Endothelial cell of umbilical vein (primary cell): ENCODE measurements at regions not wholly inside any gene's neighbourhood (a gene's known extent, or its start where the extent isn't known, plus 50 kb on each side); places are given as distances from the start of the nearest gene placed in this dataset.

ENCODE experiments used
- BruUV-seq: library from RNA; stranded (reverse); fragments of 400-500 nt; replicated peaks from 2 replicates; lab custom pipeline; 2021; lab: Mats Ljungman, UMichigan
- CTCF ChIA-PET: fragments of 300-600, 350-600 bp; sonication (Branson Sonifier 250); formaldehyde crosslinking; loops from one replicate; lab custom pipeline; 2021; ENCODE audit warnings: antibody characterized with exemption, inconsistent platforms; lab: Charles Lee
- POLR2A ChIA-PET: fragments of 300-600, 350-600 bp; sonication (Branson Sonifier 250); formaldehyde crosslinking; loops from one replicate; lab custom pipeline; 2021; ENCODE audit warnings: antibody characterized with exemption, inconsistent platforms; lab: Charles Lee
- DNase-seq: peaks from one replicate; pipeline ENCODE4 v3.0.0-alpha.2; 2011; ENCODE audit warnings: low read depth, low spot score
- FAIRE-seq: peaks from 2 replicates; lab custom pipeline; 2011; peaks lifted over from hg19 to GRCh38; lab: Jason Lieb, UNC
- H2AFZ ChIP-seq: 2 replicates; pipeline ENCODE4 v1.6.0; 2012; ENCODE audit warnings: low read depth, low read length, control low read depth, inconsistent platforms
- H3K27ac ChIP-seq: 2 replicates; pipeline ENCODE4 v1.5.1; 2011; ENCODE audit warnings: low read depth, mild to moderate bottlenecking, control low read depth, low read length, moderate library complexity; ENCODE audit not compliant: insufficient read depth
- H3K27me3 ChIP-seq, 2 experiments: 2 replicates each; pipeline versions ENCODE4 v1.6.0 to v1.6.1; 2011; ENCODE audit warnings: low read length in 2 of 2, mixed read lengths in 1 of 2; ENCODE audit not compliant: control insufficient read depth in 2 of 2, insufficient read depth in 2 of 2
- H3K36me3 ChIP-seq, 2 experiments: 2 replicates in 1 of 2; 3 replicates in 1 of 2; pipeline ENCODE4 v1.5.1; 2011; ENCODE audit warnings: low read length in 2 of 2, mild to moderate bottlenecking in 1 of 2, moderate library complexity in 1 of 2; ENCODE audit not compliant: control insufficient read depth in 2 of 2, insufficient read depth in 2 of 2; ENCODE audit errors: extremely low read depth in 1 of 2
- H3K4me1 ChIP-seq: 3 replicates; pipeline ENCODE4 v1.5.1; 2011; ENCODE audit warnings: mild to moderate bottlenecking, low read length; ENCODE audit not compliant: control insufficient read depth, insufficient read depth; ENCODE audit errors: extremely low read depth
- H3K4me2 ChIP-seq: 2 replicates; pipeline ENCODE4 v1.6.1; 2011; ENCODE audit warnings: low read length, control low read depth, mixed read lengths; ENCODE audit not compliant: insufficient read depth
- H3K4me3 ChIP-seq, 3 experiments: fragments of 200-600 bp in 1 of 3; sonication (generic), shearing (Covaris generic) in 1 of 3; replicated peaks in 1 of 3; 2 replicates each; pipeline ENCODE4 v1.5.1; 2011 to 2016; ENCODE audit warnings: control low read depth in 3 of 3, low read length in 3 of 3, mild to moderate bottlenecking in 2 of 3, inconsistent platforms in 1 of 3, low read depth in 1 of 3, moderate library complexity in 1 of 3; ENCODE audit not compliant: insufficient read depth in 1 of 3
- H3K79me2 ChIP-seq: 2 replicates; pipeline ENCODE4 v1.6.0; 2012; ENCODE audit warnings: low read length, inconsistent platforms; ENCODE audit not compliant: control insufficient read depth, insufficient read depth
- H3K9ac ChIP-seq: replicated peaks from 2 replicates; pipeline ENCODE3; 2011; ENCODE audit warnings: low read length, control low read depth; ENCODE audit not compliant: insufficient read depth; ENCODE audit errors: extremely low read depth
- H3K9me1 ChIP-seq: replicated peaks from 3 replicates; pipeline ENCODE4 v1.6.0; 2011; ENCODE audit warnings: mild to moderate bottlenecking, low read length; ENCODE audit not compliant: control insufficient read depth, insufficient read depth; ENCODE audit errors: extremely low read depth
- H3K9me3 ChIP-seq: replicated peaks from 2 replicates; pipeline ENCODE4 v1.5.1; 2012; ENCODE audit warnings: low read length, inconsistent platforms; ENCODE audit not compliant: control insufficient read depth, insufficient read depth
- H4K20me1 ChIP-seq: replicated peaks from 2 replicates; pipeline ENCODE3; 2011; ENCODE audit warnings: mild to moderate bottlenecking, low read length; ENCODE audit not compliant: control insufficient read depth, insufficient read depth; ENCODE audit errors: extremely low read depth
- EZH2 ChIP-seq: IDR thresholded peaks from 2 replicates; pipeline ENCODE4 v1.6.1; 2012; ENCODE audit warnings: borderline replicate concordance, low read depth, mild to moderate bottlenecking, moderate library complexity, low read length, inconsistent platforms; ENCODE audit not compliant: severe bottlenecking
- FOS ChIP-seq: IDR thresholded peaks from 2 replicates; pipeline ENCODE4 v1.6.1; 2011; ENCODE audit warnings: mild to moderate bottlenecking, low read length, moderate library complexity, borderline replicate concordance; ENCODE audit not compliant: insufficient read depth
- GATA2 ChIP-seq: IDR thresholded peaks from 2 replicates; pipeline ENCODE4 v1.7.0; 2011; ENCODE audit warnings: low read depth, mild to moderate bottlenecking, moderate library complexity, mixed read lengths, low read length; ENCODE audit not compliant: insufficient read length, insufficient read depth
- JUN ChIP-seq: IDR thresholded peaks from 2 replicates; pipeline ENCODE4 v1.6.1; 2011; ENCODE audit warnings: borderline replicate concordance, low read depth; ENCODE audit not compliant: insufficient read length, insufficient read depth
- MYC ChIP-seq: IDR thresholded peaks from one replicate; pipeline ENCODE4 v1.6.1; 2011; ENCODE audit warnings: mild to moderate bottlenecking, low read depth, low read length
- POLR2A ChIP-seq: IDR thresholded peaks from 2 replicates; pipeline ENCODE4 v1.6.1; 2012; ENCODE audit warnings: low read depth, mild to moderate bottlenecking, control low read depth, low read length
- POLR2AphosphoS5 ChIP-seq: IDR thresholded peaks from 2 replicates; pipeline ENCODE4 v1.6.1; 2012; ENCODE audit warnings: low read depth, mild to moderate bottlenecking, control low read depth, low read length, moderate library complexity; ENCODE audit not compliant: insufficient read depth
- dilution Hi-C: fragments of 300-500 bp; cut with MboI; formaldehyde crosslinking; loops from one replicate; pipeline ENCODE4 v1.15.0; 2019; ENCODE audit warnings: low sequenced_read_pairs; ENCODE audit not compliant: extremely low pct_ligation_motif_present
- intact Hi-C: fragments of 100-400 bp; cut with micrococcal nuclease; formaldehyde crosslinking; loops from one replicate; pipeline ENCODE4 v1.10.0; 2022
- TF ChIP-seq, protein P1 (sequence below): IDR thresholded peaks from 2 replicates; pipeline ENCODE4 v1.6.1; 2011; ENCODE audit not compliant: insufficient read depth, insufficient read length
- TF ChIP-seq, protein P2 (sequence below), 2 donors: IDR thresholded peaks; 1 replicate in 1 of 2; 2 replicates in 1 of 2; pipeline ENCODE4 v1.5.1; 2011; ENCODE audit warnings: low read length in 2 of 2, mild to moderate bottlenecking in 2 of 2, moderate library complexity in 2 of 2, control low read depth in 1 of 2, inconsistent platforms in 1 of 2, low read depth in 1 of 2; ENCODE audit not compliant: insufficient read depth in 1 of 2; ENCODE audit errors: extremely low read depth in 1 of 2

DNA sequence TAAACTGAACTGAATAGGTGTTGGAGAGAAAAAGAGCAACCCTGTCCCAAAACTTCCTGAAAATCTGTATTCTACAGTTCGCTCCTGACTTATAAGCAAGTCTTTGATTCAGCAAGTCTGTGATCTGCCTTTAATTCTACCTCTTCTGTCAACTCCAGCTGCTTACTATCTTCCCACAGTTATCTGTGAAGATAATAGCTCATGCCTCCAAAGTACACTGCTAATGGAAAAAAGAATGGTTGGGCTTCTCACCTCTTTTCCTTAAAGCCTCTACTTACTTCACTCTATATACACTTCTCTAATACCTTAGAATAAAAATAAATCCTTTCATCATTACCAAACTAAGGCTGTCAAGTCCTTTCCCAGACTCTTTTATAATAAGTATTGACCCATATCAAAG lies 391.5 kb upstream of the MIR17HG start:
- H3K27me3 ChIP-seq, result no peaks in the 10 kb centered on the region
- H3K9me3 ChIP-seq, result no peaks in the 10 kb centered on the region
- no peak overlapping the region for H3K9ac ChIP-seq
- dilution Hi-C loops (no loop called here), intact Hi-C loops (no loop called here)
- no peaks in the 10 kb centered on the region for H3K36me3 ChIP-seq
- H4K20me1 ChIP-seq, result no peaks in the 10 kb centered on the region
- DNase-seq, result no peak
- no peak overlapping the region for H3K27ac ChIP-seq
- H3K4me1 ChIP-seq, result no peaks in the 10 kb centered on the region
- H3K4me3 ChIP-seq, result no peak overlapping the region
- TF ChIP-seq MYC (no peak), POLR2A (no peak), POLR2AphosphoS5 (no peak), FOS (no peak)
- TF ChIP-seq, protein P1, sequence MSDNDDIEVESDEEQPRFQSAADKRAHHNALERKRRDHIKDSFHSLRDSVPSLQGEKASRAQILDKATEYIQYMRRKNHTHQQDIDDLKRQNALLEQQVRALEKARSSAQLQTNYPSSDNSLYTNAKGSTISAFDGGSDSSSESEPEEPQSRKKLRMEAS, result no peak
- TF ChIP-seq, protein P2, sequence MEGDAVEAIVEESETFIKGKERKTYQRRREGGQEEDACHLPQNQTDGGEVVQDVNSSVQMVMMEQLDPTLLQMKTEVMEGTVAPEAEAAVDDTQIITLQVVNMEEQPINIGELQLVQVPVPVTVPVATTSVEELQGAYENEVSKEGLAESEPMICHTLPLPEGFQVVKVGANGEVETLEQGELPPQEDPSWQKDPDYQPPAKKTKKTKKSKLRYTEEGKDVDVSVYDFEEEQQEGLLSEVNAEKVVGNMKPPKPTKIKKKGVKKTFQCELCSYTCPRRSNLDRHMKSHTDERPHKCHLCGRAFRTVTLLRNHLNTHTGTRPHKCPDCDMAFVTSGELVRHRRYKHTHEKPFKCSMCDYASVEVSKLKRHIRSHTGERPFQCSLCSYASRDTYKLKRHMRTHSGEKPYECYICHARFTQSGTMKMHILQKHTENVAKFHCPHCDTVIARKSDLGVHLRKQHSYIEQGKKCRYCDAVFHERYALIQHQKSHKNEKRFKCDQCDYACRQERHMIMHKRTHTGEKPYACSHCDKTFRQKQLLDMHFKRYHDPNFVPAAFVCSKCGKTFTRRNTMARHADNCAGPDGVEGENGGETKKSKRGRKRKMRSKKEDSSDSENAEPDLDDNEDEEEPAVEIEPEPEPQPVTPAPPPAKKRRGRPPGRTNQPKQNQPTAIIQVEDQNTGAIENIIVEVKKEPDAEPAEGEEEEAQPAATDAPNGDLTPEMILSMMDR (IDR thresholded peaks at IDR 0.05; ENCODE audit: extremely low read depth in 1 of 2, insufficient read depth in 1 of 2, low read depth in 1 of 2, low read length in 2 of 2), result no peak
- H3K9me1 ChIP-seq, result no peaks in the 10 kb centered on the region
- ChIA-PET CTCF (no interaction called here), POLR2A (no interaction called here)
- no peaks in the 10 kb centered on the region for H3K79me2 ChIP-seq
- H2AFZ ChIP-seq, result no peak overlapping the region
- no peak overlapping the region for H3K4me2 ChIP-seq
- BruUV-seq, result no TSS peak
- no peak for FAIRE-seq

DNA sequence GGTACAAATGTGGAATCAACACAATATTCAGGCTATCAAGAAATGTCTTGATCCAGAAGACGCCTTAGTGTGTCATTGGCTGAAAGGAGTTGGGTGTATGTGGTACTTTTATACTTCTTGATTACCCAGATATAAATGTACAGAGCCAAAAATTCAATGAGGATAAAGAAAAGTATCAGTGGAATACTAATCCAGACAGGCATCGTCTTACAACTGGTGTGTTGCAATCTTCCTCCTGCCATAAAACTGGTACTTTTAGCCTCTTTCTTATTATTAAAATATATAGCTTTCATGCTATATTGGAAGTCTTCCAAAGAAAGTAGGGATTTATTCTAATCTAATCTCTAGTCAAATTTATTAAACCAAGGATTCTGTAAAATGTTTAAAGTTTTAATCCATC lies 388.6 kb upstream of the MIR17HG start:
- Histone ChIP-seq H3K36me3 (no peaks in the 10 kb centered on the region), H3K4me3 (no peak overlapping the region), H3K4me1 (no peaks in the 10 kb centered on the region), H3K9ac (no peak overlapping the region), H4K20me1 (no peaks in the 10 kb centered on the region), H3K9me3 (no peaks in the 10 kb centered on the region), H3K79me2 (no peaks in the 10 kb centered on the region), H3K9me1 (no peaks in the 10 kb centered on the region), H2AFZ (no peak overlapping the region), H3K27me3 (no peaks in the 10 kb centered on the region), H3K4me2 (no peak overlapping the region), H3K27ac (no peak overlapping the region)
- ChIA-PET CTCF (no interaction called here), POLR2A (no interaction called here)
- TF ChIP-seq GATA2, result no peak
- TF ChIP-seq EZH2, result no peak
- TF ChIP-seq, protein P1, result no peak
- TF ChIP-seq POLR2AphosphoS5, result no peak
- TF ChIP-seq FOS, result no peak
- no peak for TF ChIP-seq MYC
- TF ChIP-seq, protein P2 (IDR thresholded peaks at IDR 0.05; ENCODE audit: extremely low read depth in 1 of 2, insufficient read depth in 1 of 2, low read depth in 1 of 2, low read length in 2 of 2), result no peak
- TF ChIP-seq JUN, result no peak
- dilution Hi-C loops, result no loop called here
- FAIRE-seq (no peak), DNase-seq (no peak)
- intact Hi-C loops, result no loop called here
- BruUV-seq, result no TSS peak
